ENCODE measurements at regions not wholly inside any gene's neighbourhood (a gene's known extent, or its start where the extent isn't known, plus 50 kb on each side); places are given as distances from the start of the nearest gene placed in this dataset.
"Not testable (repeated sequence)": the region's sequence is repeated elsewhere in the genome, so short reads cannot be mapped to it uniquely, and the experiment has no call there.

DNA sequence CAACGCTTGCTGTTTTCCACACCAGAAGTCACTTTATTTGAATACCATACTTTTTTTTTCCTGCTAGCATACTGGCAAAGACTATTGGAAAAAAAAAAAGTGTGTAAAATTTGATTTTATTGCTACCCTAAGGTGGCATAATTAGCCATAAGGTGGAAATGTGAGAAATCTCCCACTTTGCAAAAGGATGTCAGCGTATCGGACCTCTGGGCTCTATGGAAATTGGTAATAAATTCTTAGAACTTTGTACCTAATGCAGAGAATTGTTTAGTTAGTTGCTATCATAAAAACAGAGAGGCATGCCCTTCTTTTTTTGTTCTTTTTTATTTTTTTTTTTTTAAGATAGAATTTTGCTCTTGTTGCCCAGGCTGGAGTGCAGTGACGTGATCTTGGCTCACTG, 63.7 kb upstream of the GMDS start:
- Histone ChIP-seq H3K4me3 (ENCODE audit: low read length in 3 of 3) (no peak overlapping the region), H3K27ac (ENCODE audit: low read depth in 2 of 2, low read length in 2 of 2) (no peak overlapping the region), H3K27me3 (ENCODE audit: control insufficient read depth, insufficient read depth, low read length) (no peaks in the 10 kb centered on the region), H3K4me1 (ENCODE audit: control insufficient read depth in 2 of 3, insufficient read depth in 2 of 3, low read depth in 1 of 3, low read length in 3 of 3) (no peaks in the 10 kb centered on the region), H3K9me3 (ENCODE audit: control insufficient read depth in 2 of 3, insufficient read depth in 1 of 3, low read length in 3 of 3) (no peaks in the 10 kb centered on the region), H3K9ac (ENCODE audit: low read length in 3 of 3) (no peak overlapping the region), H3K36me3 (ENCODE audit: control insufficient read depth in 2 of 3, insufficient read depth in 3 of 3, low read length in 3 of 3) (no peaks in the 10 kb centered on the region)
- TF ChIP-seq, protein P1, sequence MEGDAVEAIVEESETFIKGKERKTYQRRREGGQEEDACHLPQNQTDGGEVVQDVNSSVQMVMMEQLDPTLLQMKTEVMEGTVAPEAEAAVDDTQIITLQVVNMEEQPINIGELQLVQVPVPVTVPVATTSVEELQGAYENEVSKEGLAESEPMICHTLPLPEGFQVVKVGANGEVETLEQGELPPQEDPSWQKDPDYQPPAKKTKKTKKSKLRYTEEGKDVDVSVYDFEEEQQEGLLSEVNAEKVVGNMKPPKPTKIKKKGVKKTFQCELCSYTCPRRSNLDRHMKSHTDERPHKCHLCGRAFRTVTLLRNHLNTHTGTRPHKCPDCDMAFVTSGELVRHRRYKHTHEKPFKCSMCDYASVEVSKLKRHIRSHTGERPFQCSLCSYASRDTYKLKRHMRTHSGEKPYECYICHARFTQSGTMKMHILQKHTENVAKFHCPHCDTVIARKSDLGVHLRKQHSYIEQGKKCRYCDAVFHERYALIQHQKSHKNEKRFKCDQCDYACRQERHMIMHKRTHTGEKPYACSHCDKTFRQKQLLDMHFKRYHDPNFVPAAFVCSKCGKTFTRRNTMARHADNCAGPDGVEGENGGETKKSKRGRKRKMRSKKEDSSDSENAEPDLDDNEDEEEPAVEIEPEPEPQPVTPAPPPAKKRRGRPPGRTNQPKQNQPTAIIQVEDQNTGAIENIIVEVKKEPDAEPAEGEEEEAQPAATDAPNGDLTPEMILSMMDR (IDR thresholded peaks at IDR 0.05; ENCODE audit: borderline replicate concordance, extremely low read depth, insufficient read depth), result no peak
- DNase-seq, result no peak
- no peak for FAIRE-seq
- intact Hi-C loops (cut with DNase I), result no loop called here

DNA sequence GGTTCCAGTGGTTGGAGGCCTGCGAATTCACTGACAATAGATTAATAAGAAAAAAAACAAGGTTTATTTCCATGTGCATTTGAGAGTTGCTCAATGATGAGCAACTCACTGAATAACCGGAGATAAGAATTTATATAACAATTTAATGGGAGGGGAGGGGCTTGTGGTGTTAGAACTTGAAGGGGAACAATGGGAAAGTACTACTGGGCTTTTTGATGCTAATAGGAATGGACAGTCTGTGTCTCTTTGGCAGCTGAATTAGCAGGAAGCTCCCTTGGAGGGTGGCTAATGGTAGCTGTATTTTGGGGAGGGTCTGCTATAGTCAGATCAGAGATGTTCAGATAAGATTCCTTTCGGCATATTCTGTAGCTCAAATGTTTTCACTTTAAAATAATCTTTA, 62.4 kb upstream of the GMDS start:
- Histone ChIP-seq H3K27ac (ENCODE audit: low read depth in 2 of 2, low read length in 2 of 2) (no peak overlapping the region), H3K4me1 (ENCODE audit: control insufficient read depth in 2 of 3, insufficient read depth in 2 of 3, low read depth in 1 of 3, low read length in 3 of 3) (no peaks in the 10 kb centered on the region), H3K9ac (ENCODE audit: low read length in 3 of 3) (no peak overlapping the region), H3K36me3 (ENCODE audit: control insufficient read depth in 2 of 3, insufficient read depth in 3 of 3, low read length in 3 of 3) (no peaks in the 10 kb centered on the region), H3K9me3 (ENCODE audit: control insufficient read depth in 2 of 3, insufficient read depth in 1 of 3, low read length in 3 of 3) (no peaks in the 10 kb centered on the region), H3K4me3 (ENCODE audit: low read length in 3 of 3) (no peak overlapping the region), H3K27me3 (ENCODE audit: control insufficient read depth, insufficient read depth, low read length) (no peaks in the 10 kb centered on the region)
- FAIRE-seq, result no peak
- TF ChIP-seq, protein P1 (IDR thresholded peaks at IDR 0.05; ENCODE audit: borderline replicate concordance, extremely low read depth, insufficient read depth), result no peak
- no peak for DNase-seq
- intact Hi-C loops (cut with DNase I), result no loop called here

DNA sequence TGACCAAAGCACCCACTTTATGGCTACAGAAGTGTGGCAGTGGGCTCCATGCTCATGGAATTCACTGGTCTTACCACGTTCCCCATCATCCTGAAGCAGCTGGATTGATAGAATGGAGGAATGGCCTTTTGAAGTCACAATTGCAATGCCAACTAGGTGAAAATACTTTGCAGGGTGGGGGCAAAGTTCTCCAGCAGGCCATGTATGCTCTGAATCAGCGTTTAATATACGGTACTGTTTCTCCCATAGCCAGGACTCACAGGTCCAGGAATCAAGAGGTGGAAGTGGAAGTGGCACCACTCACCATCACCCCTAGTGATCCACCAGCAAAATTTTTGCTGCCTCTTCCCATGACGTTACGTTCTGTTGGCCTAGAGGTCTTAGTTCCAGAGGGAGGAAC, 60.5 kb upstream of the GMDS start:
- intact Hi-C loops (cut with DNase I), result no loop called here
- TF ChIP-seq, protein P1 (IDR thresholded peaks at IDR 0.05; ENCODE audit: borderline replicate concordance, extremely low read depth, insufficient read depth), result no peak
- H3K4me1 ChIP-seq (ENCODE audit: control insufficient read depth in 2 of 3, insufficient read depth in 2 of 3, low read depth in 1 of 3, low read length in 3 of 3), result no peaks in the 10 kb centered on the region
- DNase-seq (no peak), FAIRE-seq (no peak)
- no peaks in the 10 kb centered on the region for H3K9me3 ChIP-seq (ENCODE audit: control insufficient read depth in 2 of 3, insufficient read depth in 1 of 3, low read length in 3 of 3)
- H3K27me3 ChIP-seq (ENCODE audit: control insufficient read depth, insufficient read depth, low read length), result no peaks in the 10 kb centered on the region
- no peak overlapping the region for H3K27ac ChIP-seq (ENCODE audit: low read depth in 2 of 2, low read length in 2 of 2)
- H3K36me3 ChIP-seq (ENCODE audit: control insufficient read depth in 2 of 3, insufficient read depth in 3 of 3, low read length in 3 of 3), result no peaks in the 10 kb centered on the region
- no peak overlapping the region for H3K9ac ChIP-seq (ENCODE audit: low read length in 3 of 3)
- no peak overlapping the region for H3K4me3 ChIP-seq (ENCODE audit: low read length in 3 of 3)

DNA sequence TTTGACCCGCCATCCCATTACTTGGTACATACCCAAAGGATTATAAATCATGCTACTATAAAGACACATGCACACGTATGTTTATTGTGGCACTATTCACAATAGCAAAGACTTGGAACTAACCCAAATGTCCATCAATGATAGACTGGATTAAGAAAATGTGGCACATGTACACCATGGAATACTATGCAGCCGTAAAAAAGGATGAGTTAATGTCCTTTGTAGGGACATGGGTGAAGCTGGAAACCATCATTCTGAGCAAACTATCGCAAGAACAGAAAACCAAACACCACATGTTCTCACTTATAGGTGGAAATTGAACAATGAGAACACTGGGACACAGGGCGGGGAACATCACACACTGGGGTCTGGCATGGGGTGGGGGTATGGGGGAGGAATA, 57.1 kb upstream of the GMDS start:
- H3K9ac ChIP-seq (ENCODE audit: low read length in 3 of 3); H3K9me3 ChIP-seq (ENCODE audit: control insufficient read depth in 2 of 3, insufficient read depth in 1 of 3, low read length in 3 of 3); H3K27ac ChIP-seq (ENCODE audit: low read depth in 2 of 2, low read length in 2 of 2); H3K4me3 ChIP-seq (ENCODE audit: low read length in 3 of 3); FAIRE-seq; H3K36me3 ChIP-seq (ENCODE audit: control insufficient read depth in 2 of 3, insufficient read depth in 3 of 3, low read length in 3 of 3); H3K4me1 ChIP-seq (ENCODE audit: control insufficient read depth in 2 of 3, insufficient read depth in 2 of 3, low read depth in 1 of 3, low read length in 3 of 3); intact Hi-C loops (cut with DNase I); H3K27me3 ChIP-seq (ENCODE audit: control insufficient read depth, insufficient read depth, low read length); DNase-seq: not testable (repeated sequence)

Measured in kidney (tissue), 13 donors.